ENCODE measurements at regions not wholly inside any gene's neighbourhood (a gene's known extent, or its start where the extent isn't known, plus 50 kb on each side); places are given as distances from the start of the nearest gene placed in this dataset.
A peak's percentile ranks its signal among the peaks of the same experiment; 100 is the strongest.

DNA sequence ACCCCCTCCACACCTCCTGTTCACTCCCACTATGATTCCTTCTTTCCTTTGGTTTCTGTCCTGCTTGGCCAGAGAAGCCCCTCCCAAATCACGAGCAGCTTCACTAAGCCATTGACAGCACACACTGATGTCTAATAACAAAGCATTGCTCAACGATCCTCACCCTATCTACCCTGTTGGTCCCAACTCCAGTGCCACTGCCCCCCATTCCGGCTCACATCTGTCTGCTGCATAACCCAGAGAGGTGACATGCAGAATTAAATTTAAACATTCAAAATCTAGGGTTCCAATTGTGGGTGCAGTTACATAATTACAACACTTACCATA is 236.9 kb downstream of the TTLL7 start:
- CTCF ChIA-PET, result no interaction called here
- TF ChIP-seq CTCF (conservative IDR thresholded peaks at IDR 0.05; ENCODE audit: low read depth), result no peak
- POLR2A ChIA-PET (ENCODE audit: low non-redundant PET), result no interaction called here
- H3K27ac ChIP-seq, result no peak overlapping the region
- DNase-seq (ENCODE audit: low spot score), result no peak

DNA sequence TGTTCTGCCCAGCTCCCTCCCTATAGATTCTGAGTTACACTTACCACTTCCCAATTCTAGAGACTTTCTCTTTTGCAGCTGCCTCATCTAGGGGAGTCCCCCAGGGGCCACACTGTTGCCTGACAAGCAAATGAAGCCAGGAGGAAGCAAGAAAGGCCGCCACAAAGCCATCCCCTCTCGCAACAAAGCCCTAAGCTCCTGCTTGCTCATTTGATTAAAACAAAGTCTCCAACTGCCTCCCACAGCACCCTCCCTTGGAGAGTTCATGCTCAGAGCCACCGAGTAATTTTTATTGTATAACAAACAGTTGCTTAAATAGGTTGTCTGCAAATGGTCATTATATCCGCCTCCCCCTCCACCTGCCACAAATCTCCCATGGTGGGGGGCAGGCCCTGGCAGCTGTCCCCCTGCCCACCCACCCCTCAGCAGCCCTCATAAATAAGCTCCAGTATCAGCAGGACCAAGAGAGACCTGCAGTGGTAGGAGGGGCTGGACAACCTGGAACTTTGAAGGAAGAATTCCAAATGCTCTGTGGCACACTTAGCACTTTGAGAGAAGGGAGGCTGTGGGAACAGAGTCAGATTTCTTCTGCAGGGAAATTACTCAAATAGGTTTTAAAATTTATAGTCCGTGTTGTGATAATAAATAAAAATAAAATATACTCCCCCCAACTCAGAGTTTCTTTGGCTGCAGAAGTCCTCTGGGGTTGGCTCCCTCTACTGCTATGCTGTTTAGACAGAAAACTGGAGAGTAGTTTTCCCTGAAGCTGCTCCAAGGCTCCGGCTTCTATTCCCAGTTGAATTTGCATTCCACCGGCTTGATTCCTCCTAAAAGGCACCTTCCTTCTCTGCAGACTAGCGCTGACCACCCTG is 237.5 kb downstream of the TTLL7 start:
- POLR2A ChIA-PET (ENCODE audit: low non-redundant PET), result no interaction called here
- no peak for TF ChIP-seq CTCF (conservative IDR thresholded peaks at IDR 0.05; ENCODE audit: low read depth)
- no peak for DNase-seq (ENCODE audit: low spot score)
- no peak overlapping the region for H3K27ac ChIP-seq
- CTCF ChIA-PET, result no interaction called here

- no peak overlapping the region for H3K27ac ChIP-seq
- DNase-seq (ENCODE audit: low spot score), result peak; percentile 4
- POLR2A ChIA-PET (ENCODE audit: low non-redundant PET), result no interaction called here
- TF ChIP-seq CTCF (conservative IDR thresholded peaks at IDR 0.05; ENCODE audit: low read depth), result no peak
- CTCF ChIA-PET, result interaction anchor here (0.5 to 0.9 kb wide), 2 partner anchors 74 to 463 kb away, joined by 3 to 4 read pairs; no protein-coding TSS in a partner anchor
Observed at GRCh38 chr1:83760226-83761021, 238.5 kb downstream of the TTLL7 start.

- no peak for DNase-seq (ENCODE audit: low spot score)
- CTCF ChIA-PET, result no interaction called here
Observed at GRCh38 chr1:83756984-83757717, 241.8 kb downstream of the TTLL7 start.

DNA sequence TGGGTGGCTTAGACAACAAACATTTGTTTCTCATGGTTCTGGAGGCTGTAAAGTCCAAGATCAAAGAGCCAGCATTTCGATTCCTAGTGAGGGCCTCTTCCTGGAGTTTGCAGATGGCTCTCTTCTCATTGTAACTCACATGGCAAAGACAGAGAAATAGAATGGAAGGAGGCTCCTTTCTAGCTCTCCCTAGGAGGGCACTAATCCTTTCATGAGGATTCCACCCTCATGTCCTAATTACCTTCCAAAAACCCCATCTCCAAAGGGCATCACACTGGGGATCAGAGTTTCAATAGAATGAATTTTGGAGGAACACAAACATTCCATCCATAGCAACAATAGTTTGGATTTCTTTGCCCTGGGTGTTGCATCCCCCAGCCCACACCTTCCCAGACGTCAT is 247.3 kb downstream of the TTLL7 start:
- no peak overlapping the region for H3K27ac ChIP-seq
- ChIA-PET CTCF (no interaction called here), POLR2A (ENCODE audit: low non-redundant PET) (no interaction called here)
- DNase-seq (ENCODE audit: low spot score), result no peak
- no peak for TF ChIP-seq CTCF (conservative IDR thresholded peaks at IDR 0.05; ENCODE audit: low read depth)

More at GRCh38 chr1:83756984-83757717, 241.8 kb downstream of the TTLL7 start:
- POLR2A ChIA-PET (ENCODE audit: low non-redundant PET), result no interaction called here
- no peak overlapping the region for H3K27ac ChIP-seq
- TF ChIP-seq CTCF (conservative IDR thresholded peaks at IDR 0.05; ENCODE audit: low read depth), result no peak

DNA sequence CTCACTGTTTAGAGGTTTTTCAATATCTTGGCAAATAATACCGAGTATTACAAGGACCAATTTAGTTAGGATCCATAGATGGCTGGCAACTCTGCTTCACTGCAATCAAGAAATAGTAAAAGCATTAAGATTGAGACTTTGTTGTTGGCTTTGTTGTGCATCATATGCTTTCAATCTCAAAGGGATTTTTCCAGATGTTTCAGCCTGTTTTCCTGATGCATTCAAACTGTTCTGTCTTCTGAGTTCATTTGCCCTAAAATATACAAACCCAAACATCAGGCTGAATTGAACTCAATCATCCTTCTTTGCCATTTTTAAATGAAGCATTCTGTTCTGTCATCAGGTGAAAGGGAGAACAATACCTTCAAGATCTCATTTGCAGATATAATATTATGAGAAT is 248.7 kb downstream of the TTLL7 start:
- POLR2A ChIA-PET (ENCODE audit: low non-redundant PET), result no interaction called here
- CTCF ChIA-PET, result no interaction called here
- no peak for TF ChIP-seq CTCF (conservative IDR thresholded peaks at IDR 0.05; ENCODE audit: low read depth)
- H3K27ac ChIP-seq, result no peak overlapping the region
- no peak for DNase-seq (ENCODE audit: low spot score)
